Loucy (cell line): ENCODE measurements at regions not wholly inside any gene's neighbourhood (a gene's known extent, or its start where the extent isn't known, plus 50 kb on each side); places are given as distances from the start of the nearest gene placed in this dataset.

ENCODE experiments used
- EZH2phosphoT487 ChIP-seq: fragments of 200-600 bp; IDR thresholded peaks from 2 replicates; pipeline ENCODE4 v1.6.1; 2018; ENCODE audit warnings: antibody characterized with exemption, mild to moderate bottlenecking, moderate library complexity, borderline replicate concordance
- TF ChIP-seq, protein P1 (sequence below): fragments of 200-600 bp; sonication (generic); conservative IDR thresholded peaks from 2 replicates; pipeline ENCODE4 v1.5.1; 2014; ENCODE audit warnings: mild to moderate bottlenecking, antibody characterized with exemption, low read length

GRCh38 chr5:106780355-106780754 is 890.4 kb downstream of the EFNA5 start:
- no peak for TF ChIP-seq EZH2phosphoT487
- TF ChIP-seq, protein P1, sequence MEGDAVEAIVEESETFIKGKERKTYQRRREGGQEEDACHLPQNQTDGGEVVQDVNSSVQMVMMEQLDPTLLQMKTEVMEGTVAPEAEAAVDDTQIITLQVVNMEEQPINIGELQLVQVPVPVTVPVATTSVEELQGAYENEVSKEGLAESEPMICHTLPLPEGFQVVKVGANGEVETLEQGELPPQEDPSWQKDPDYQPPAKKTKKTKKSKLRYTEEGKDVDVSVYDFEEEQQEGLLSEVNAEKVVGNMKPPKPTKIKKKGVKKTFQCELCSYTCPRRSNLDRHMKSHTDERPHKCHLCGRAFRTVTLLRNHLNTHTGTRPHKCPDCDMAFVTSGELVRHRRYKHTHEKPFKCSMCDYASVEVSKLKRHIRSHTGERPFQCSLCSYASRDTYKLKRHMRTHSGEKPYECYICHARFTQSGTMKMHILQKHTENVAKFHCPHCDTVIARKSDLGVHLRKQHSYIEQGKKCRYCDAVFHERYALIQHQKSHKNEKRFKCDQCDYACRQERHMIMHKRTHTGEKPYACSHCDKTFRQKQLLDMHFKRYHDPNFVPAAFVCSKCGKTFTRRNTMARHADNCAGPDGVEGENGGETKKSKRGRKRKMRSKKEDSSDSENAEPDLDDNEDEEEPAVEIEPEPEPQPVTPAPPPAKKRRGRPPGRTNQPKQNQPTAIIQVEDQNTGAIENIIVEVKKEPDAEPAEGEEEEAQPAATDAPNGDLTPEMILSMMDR, result no peak
